Posterior vena cava (tissue), 2 donors: ENCODE measurements at regions not wholly inside any gene's neighbourhood (a gene's known extent, or its start where the extent isn't known, plus 50 kb on each side); places are given as distances from the start of the nearest gene placed in this dataset.

Experiments used
- DNase-seq: peaks from one replicate; pipeline ENCODE4 v3.0.0-alpha.2; 2020; ENCODE audit warnings: low spot score
- intact Hi-C, 2 donors: fragments of 100-400 bp; cut with DNase I; formaldehyde crosslinking; loops; one replicate each; pipeline versions ENCODE4 v1.14.1 to v1.14.2; 2022 to 2023
- donor health status: DM: yes; HTN: yes; CAD: no.
- donor health status: DM: yes; HTN: yes; CAD: no.

DNA sequence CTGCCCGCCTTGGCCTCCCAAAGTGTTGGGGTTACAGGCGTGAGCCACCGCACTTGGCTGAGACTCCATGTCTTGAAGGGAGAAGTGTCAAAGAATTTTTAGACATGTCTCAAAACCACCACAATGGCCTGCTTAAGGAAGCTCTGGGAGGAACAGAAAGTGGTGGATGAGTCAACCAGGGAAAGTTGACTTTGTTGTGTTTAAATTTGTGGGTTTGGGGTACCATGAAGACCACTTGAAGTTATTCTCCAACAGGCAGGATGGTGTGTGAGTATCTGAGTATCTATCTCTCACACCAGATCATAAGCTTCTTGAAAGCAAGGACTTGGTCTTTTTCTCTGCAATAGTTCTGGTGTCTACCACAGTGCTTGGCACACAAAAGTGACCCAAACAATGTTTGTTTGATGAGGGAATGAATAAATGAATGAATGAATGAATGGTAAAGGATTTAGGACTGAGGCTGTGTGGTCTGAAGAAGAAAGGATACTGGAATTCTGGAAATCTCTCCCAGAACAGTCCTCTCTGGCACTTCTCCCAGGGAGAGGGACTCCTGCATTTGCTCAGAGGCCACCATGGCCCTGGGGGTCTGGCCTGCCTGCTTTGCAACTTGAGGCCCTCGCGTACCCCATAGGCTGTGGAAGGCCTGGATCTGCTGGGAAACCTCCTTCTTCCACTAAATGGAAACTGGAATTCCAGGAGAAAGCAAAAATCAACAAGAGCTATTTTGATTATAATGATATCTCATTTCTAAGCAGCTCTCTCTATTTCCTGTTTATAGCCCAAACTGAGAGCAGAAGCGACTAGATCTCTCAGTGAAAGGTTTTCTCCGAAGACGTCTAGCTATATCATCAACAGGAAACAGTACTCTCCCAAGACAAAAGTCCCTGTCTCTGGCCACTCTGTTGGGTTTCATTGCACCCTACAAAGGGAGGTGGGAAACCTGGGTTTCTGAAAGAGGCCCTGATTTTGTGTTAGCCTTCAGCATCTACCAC, 187.9 kb downstream of the PALM2AKAP2 start:
- intact Hi-C loops: no loop called here
- DNase-seq: no peak

DNA sequence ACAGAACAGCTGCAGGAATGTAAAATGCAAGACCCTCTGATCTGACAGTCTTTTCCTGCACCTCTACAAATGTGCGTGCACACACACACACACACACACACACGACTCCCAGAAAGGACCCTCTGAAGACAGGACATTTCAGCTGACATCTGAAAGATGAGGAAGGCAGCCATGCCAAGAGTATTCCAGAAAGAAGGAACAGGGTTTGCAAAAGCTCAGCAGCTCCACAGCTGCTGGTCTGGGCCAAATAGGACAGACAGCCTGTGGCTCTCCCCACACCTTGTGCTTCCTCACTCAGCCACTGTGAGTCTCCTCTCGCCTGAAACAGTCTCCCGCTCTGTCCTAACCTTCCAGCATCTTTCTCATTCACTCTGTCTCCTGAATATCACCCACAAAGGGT, 189.0 kb downstream of the PALM2AKAP2 start:
- intact Hi-C loops: no loop called here
- DNase-seq: no peak

DNA sequence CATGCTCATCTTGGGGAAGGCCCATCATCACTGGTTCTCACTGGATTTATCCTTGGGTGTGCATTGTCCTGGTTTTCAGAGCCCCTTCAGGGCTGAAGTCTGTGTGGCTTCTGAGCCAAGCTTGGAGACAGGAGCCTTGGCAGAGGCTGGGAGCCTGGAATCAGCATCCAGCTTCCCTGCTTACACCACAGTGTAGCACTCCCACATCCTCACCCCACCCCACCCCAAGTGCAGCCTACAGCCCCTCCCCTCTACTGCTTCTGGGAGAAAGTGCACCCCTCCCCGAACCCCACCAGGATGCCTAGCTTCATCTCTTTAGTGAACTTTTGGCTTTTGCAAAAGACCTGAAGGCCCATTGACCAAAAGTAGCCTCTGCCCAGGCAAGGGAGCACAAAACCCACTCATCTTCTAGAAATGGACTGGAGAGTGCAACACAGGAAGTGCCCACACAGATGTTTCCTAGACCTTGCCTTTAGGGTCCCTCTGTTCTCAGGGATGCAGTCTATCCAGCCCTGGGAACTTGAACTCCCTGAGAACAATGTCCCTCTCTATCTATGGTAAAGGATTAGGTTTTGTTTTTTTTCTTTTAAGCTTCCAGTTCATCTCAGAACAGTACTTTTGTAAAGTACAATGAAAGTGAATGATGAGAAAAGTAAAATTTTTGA, 189.7 kb downstream of the PALM2AKAP2 start:
- intact Hi-C loops: loop anchor here in 1 of 2 donors (10.0 kb wide), 3 partner anchors 45 to 185 kb away; no protein-coding TSS in a partner anchor
- DNase-seq: no peak

DNA sequence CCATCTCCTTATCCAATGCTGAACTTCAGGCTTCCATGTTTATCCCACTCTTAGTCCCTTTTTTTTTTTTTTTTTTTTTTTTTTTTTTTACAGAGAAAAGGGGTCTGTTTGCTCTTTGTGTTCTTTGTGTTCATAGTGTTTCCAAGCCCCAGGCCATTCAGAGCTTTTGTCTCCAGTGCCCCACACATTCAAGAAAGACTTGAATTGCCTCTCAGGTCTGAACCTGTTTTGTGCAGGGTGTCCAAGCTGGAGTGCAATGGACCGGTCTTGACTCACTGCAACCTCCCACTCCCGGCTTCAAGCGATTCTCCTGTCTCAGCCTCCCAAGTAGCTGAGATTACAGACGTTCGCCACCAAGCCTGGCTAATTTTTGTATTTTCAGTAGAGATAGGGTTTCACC, 191.2 kb downstream of the PALM2AKAP2 start:
- no peak for DNase-seq
- intact Hi-C loops: loop anchor here in 1 of 2 donors (10.0 kb wide), 3 partner anchors 46 to 184 kb away; no protein-coding TSS in a partner anchor

DNA sequence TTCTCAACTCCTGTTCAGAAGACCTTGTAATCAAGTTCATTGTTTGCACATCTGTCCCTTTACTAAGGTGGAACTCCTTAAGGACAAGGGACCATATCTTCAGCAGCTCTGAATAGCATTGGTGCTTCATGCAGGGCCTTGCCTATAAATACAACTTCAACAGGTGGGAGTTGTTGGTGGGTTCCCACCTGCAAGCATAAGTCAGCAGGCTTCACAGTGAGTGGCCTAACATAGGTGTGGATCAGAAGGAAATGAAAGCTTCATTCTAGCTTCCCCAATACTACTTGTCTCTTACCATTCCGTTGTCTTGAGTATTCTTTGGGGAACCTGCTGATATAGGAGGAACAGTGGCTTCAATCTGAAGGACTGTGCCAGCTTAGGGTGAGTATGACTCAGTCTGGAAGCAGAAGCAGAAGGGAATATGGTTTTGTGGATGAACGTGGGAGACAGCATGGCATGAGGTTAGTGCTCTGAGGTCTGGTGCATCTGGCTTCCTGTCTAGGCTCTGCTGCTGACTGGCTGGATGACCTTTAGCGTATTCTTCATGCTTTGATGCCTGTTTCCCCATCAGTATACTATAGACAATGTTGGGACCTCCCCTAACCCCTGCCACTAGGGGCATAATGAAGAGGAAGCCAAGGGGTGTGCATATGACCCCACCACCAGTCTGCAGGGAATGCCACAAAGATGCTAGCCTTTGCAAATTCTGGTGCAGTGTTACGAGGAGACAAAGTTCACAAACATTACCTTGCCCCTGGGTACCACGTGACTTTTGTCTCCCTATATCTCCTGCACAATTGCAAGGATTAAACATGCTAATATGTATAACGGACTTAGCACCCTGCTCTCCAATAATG, 192.3 kb downstream of the PALM2AKAP2 start:
- DNase-seq: no peak

DNA sequence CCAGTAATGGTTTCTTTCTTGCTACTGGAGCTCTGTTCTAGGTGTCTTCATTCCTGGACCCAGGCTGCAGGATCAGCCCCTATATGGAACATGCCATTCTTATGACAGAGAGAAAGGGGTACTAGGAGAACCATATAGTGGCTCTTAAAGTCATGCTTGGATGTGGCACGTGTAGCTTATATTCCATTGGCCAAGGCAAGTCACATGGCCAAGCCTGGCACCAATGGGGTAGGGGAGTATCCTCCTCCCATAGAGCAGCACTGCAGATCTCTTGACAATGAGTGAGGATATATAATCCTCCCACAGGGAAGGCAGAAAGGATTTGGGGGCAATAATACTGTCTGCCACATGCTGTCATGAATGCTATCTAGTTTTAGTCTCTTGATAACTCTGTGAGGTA, 193.3 kb downstream of the PALM2AKAP2 start:
- no peak for DNase-seq
- intact Hi-C loops: loop anchor here in 1 of 2 donors (10.0 kb wide), 3 partner anchors 49 to 181 kb away; no protein-coding TSS in a partner anchor

More for the DNA sequence above, 192.3 kb downstream of the PALM2AKAP2 start:
- intact Hi-C loops: loop anchor here in 1 of 2 donors (10.0 kb wide), 3 partner anchors 47 to 183 kb away; no protein-coding TSS in a partner anchor

DNA sequence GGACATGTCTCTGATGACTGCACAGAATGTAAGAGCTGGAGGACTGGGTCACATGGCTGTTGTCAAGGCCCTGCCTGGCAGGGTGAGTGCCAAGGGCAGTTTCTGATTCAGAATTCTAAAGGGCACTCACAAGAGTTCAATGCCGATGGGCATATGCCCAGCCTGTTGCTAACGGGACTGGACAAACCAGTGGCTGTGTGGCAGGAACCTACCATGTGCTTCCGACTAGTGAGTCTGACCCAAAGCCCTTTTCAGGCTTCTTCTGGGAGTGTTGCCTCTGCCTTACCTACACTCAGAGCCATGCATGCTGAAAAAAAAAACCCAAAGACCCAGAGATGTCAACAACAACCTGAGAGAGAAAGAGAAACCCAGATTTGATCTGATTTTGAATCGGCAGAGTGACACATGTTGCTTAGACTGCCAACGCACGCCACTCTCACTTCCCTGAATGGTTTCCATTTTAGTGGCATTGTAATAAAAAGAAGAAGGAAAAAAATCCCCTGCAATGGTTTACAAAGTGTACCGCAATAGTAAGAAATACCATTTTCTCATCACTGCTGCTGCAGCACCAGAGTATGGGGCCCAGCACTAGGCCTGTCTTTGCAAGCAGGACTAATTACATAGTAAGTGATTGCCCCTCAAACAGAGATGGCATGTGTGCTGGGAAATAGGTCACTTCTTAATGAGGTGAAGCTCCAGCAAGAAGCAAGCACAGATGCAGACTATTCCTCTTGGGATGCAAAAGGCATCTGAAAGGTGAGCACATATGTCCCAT, 194.3 kb downstream of the PALM2AKAP2 start:
- intact Hi-C loops: loop anchor here in 1 of 2 donors (10.0 kb wide), 3 partner anchors 50 to 180 kb away; no protein-coding TSS in a partner anchor
- DNase-seq: no peak

DNA sequence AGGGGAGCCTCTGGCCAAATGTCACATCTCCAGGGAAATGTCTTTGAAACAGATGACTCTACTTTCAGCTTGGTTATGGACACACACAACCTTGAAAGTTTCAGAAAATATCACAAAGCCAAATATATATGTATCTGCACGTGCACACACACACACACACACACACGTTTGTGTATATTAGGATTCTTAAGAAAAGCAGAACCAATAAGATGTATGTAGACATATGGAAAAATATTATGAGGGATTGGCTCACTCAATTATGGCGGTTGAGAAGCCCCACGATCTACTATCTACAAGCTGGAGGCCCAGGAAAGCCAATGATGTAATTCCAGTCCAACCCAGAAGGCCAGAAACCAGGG, 194.9 kb downstream of the PALM2AKAP2 start:
- intact Hi-C loops: loop anchor here in 1 of 2 donors (10.0 kb wide), 3 partner anchors 50 to 180 kb away; no protein-coding TSS in a partner anchor
- DNase-seq: no peak

DNA sequence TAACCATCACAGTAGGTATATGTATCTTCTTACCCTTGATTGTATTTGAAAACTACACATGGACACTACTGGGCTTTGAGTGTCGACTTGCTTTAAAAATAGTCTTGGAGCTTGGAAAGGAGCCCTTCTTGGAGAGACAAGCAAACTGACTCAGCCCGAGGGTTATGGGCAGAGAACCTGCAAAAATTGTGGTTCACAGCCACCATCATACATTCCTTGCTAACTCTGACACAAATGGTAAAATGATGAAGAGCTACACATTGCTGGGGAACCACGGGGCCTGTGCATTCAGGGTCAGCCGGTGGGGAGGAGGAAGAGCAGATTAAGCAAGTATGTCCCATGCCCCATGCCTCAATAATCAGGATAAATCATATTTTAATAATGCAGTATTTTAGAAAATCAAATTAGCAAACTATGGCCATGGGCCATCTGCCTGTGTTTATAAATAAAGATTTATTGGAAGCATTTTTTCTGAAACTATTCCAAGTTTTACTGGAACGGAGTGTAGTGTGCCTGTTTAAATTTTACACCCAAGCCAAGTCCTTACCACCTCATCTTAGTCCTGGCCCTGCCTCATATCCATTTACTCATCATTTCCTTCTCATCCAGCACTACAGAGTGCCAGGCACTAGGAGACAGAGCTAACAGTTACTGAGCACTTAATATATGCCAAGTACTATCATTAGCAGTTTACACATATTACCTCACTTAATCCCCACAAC, 195.7 kb downstream of the PALM2AKAP2 start:
- no peak for DNase-seq
- intact Hi-C loops: loop anchor here in 1 of 2 donors (10.0 kb wide), 3 partner anchors 49 to 179 kb away; no protein-coding TSS in a partner anchor

DNA sequence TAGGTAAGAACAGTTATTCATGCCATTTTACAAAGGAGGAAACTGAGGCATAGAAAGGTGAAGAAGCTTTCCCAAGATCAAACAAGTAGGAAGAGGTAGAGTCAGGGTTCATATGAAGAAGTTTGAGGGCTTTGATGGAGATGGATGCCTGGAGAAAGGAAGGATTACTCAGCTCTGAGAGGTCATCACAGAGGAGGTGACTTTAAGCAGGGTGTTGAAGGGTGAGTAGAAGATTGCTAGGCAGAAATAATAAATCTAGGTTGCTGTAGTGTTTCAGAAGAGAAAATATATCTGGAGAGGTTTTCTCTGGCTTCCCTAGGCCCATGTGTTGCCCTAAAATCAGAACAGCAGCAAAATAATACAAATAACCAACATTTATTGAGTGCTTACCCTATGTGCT, 196.3 kb downstream of the PALM2AKAP2 start:
- intact Hi-C loops: loop anchor here in 1 of 2 donors (10.0 kb wide), 3 partner anchors 48 to 178 kb away; no protein-coding TSS in a partner anchor
- no peak for DNase-seq

DNA sequence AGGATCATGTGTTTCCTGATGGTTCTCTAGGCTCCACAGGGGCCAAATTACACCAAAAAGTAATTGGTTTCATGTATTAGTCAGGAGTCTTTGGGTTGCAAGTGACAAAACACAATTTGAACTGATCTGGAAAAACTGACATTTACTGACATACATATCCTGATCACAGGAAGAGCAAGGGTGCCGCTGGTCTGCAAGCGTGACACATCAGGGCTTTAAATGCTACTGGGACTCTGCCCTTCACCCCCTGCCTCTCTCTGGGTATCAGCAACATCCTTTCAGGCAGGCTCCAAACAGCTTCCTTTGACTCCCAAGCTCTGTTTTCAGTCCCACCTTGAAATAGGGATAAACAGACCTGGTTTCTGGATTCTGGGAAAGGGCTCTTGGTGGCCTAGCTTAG, 197.5 kb downstream of the PALM2AKAP2 start:
- no peak for DNase-seq
- intact Hi-C loops: loop anchor here in 1 of 2 donors (10.0 kb wide), 3 partner anchors 47 to 177 kb away; no protein-coding TSS in a partner anchor

DNA sequence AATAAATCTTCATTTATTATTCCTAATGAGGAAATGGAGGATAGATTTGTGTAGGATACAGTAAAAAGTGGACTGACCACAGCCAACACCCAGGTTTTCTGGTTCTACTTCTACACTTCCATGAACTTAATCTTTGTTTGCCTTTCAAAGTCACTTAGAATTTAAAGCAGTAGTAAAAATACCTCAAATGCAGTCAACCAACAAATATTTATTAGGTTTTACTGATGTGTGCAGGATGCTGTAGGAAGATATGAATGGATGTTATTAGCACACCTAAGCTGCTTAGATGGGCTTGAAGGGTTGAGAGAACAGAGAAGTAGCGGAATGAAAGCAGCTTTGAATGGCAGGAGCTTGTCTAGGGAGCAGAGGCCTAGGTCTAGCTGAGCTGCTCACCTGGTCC, 201.1 kb downstream of the PALM2AKAP2 start:
- intact Hi-C loops: no loop called here
- no peak for DNase-seq

DNA sequence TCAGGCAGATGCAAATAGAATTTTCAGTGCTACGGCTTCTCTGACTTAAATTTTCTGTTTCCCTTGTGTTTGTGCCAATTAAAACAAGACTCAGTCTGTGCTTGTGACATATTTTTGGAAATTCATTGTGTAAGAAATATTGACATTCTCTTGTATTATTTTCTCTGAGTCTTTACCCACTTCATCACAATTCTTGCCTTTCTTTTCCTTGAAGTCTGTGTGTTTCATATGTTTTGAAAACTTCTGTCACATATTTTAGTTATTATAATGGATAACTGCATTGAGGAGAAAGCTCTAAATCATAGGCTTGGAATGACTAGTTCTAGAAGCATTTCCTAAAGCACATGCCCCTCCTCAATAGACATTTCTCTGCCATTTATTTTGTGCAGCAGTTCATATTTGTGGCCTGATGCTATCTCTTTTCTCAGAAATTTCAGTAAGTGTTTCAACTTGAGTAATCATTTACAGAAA, 206.6 kb downstream of the PALM2AKAP2 start:
- intact Hi-C loops: loop anchor here in 1 of 2 donors (2.0 kb wide), 1 partner anchor 64 kb away; no protein-coding TSS in a partner anchor
- no peak for DNase-seq

DNA sequence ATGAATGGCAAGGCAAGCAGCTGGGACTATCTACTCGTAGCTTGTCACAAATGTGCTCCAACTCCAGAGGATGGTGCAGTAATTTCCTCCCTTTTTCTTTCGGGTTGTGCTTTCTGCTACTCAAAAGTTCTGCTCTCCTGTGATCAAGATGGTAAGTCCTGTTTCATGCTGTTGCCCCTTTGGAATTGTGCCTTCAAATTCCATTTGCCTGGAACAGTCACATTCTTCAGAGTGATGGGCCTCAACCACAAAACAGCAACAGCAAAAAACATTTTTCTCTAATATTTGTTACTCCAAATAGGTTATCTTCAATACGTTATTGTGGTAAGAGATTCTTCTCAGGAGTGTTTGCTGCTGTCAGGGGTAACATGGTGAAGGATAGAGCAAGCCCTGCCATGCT, 209.3 kb downstream of the PALM2AKAP2 start:
- DNase-seq: no peak
- intact Hi-C loops: no loop called here

DNA sequence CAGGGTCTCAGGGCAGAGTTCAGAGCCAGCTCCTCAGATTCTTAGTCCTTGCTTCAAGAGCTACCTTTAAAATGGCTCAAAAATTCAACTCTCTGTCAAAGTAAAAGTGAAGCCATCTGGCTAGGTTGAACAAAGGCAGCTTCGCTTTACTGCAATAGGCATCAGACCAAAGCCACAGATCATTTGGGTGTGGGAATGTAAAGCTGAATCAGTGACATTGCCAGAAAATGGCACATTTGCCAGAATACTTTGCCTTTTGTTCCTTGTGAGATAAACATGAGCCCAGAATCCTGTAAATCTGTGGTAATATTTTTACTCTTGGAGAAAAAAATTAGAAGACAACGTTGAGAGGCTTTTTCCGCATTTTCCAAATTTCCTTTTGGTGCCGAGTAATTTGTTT, 210.5 kb downstream of the PALM2AKAP2 start:
- DNase-seq: no peak
- intact Hi-C loops: no loop called here

DNA sequence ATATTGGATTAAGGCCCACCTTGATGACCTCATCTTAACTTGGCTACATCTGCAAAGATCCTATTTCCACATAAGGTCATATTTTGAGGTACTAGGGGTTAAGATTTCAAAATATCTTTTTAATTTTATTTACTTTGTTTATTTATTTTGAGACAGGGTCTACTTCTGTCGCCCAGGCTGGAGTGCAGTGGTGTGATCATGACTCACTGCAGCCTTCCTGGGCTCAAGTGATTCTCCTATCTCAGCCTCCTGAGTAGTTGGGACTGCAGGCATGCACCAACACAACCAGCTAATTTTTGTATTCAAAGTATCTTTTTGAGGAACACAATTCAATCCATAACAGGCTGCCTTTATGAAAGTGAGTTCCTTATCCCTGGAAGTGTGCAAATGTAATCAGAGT, 212.3 kb downstream of the PALM2AKAP2 start:
- DNase-seq: no peak
- intact Hi-C loops: no loop called here

DNA sequence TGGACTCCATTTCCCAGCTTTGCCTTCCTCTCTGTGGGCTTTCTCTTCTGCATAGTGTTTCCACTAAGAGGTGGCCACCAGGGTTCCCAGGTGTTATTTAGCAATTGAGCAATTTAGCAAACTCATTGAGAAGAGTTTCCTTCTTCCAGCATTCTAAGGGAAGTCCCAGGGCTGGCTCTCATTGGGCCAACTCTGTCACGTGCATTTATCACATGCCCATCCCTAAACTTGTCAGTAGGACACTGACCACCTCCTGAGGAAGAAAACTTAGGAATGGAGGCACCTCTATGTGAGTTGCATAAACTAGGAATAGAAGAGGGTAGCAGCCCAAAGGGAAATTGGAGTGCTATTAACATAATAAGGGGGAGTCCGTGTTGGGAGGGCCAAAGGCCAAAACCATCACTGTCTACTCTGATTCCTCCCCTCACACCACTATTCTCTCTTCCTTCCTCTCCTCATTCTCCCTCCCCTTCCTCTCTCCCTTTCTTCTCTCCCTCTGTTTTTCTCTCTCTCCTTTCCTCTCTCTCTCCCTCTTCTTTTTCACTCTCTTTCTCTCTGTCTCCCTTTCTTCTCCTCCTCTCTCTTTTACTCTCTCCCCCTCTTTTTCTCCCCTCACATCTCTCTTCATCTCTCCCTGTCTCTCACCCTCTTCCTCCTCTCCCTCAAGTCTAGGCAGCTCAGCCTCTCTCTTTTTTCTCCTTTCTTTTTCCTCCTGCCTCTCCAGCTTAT, 213.4 kb downstream of the PALM2AKAP2 start:
- intact Hi-C loops: no loop called here
- DNase-seq: no peak
